Esophagus squamous epithelium (tissue), 4 donors: ENCODE measurements at regions not wholly inside any gene's neighbourhood (a gene's known extent, or its start where the extent isn't known, plus 50 kb on each side); places are given as distances from the start of the nearest gene placed in this dataset.

Experiments
- POLR2A ChIP-seq, 4 donors: fragments of 450-650 bp; IDR thresholded peaks; one replicate each; pipeline ENCODE4 v1.6.1; 2017; ENCODE audit warnings: antibody characterized with exemption in 4 of 4, mild to moderate bottlenecking in 4 of 4, moderate library complexity in 3 of 4
- TF ChIP-seq, protein P1 (sequence below), 6 experiments: fragments of 450-650 bp in 4 of 6; fragments of 200-600 bp in 2 of 6; sonication (generic) in 2 of 6; IDR thresholded peaks; one replicate each; pipeline ENCODE4 v1.5.1; 2016 to 2019; ENCODE audit warnings: antibody characterized with exemption in 6 of 6, mild to moderate bottlenecking in 4 of 6, moderate library complexity in 4 of 6

DNA sequence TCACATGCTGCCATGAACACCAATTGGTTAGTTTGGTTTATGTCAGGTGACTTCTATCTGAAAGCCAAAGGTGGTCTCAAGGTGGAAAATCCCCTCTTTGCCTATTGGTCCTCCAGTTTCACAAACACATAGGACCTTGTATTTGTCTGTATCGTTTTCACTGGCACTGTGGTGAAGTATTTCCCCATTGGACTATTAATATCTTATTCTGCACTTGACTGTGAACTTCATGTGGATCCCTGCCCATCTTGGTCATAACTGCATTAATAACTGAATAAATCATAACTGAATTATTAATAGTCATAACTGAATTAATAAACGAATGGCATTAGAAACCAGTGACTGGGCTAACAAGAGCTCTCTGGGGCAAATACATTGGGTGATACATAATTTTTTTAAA is 341.3 kb upstream of the ADAMTS9 start:
- TF ChIP-seq, protein P1, sequence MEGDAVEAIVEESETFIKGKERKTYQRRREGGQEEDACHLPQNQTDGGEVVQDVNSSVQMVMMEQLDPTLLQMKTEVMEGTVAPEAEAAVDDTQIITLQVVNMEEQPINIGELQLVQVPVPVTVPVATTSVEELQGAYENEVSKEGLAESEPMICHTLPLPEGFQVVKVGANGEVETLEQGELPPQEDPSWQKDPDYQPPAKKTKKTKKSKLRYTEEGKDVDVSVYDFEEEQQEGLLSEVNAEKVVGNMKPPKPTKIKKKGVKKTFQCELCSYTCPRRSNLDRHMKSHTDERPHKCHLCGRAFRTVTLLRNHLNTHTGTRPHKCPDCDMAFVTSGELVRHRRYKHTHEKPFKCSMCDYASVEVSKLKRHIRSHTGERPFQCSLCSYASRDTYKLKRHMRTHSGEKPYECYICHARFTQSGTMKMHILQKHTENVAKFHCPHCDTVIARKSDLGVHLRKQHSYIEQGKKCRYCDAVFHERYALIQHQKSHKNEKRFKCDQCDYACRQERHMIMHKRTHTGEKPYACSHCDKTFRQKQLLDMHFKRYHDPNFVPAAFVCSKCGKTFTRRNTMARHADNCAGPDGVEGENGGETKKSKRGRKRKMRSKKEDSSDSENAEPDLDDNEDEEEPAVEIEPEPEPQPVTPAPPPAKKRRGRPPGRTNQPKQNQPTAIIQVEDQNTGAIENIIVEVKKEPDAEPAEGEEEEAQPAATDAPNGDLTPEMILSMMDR (IDR thresholded peaks at IDR 0.05) = no peak
- no peak for TF ChIP-seq POLR2A (IDR thresholded peaks at IDR 0.05)
